ENCODE measurements at regions not wholly inside any gene's neighbourhood (a gene's known extent, or its start where the extent isn't known, plus 50 kb on each side); places are given as distances from the start of the nearest gene placed in this dataset.

- intact Hi-C loops (cut with micrococcal nuclease; ENCODE audit: unreplicated experiment) (no loop called here), in situ Hi-C loops (cut with HindIII; ENCODE audit: low pct_unique_long_range_greater_than_20kb, low sequenced_read_pairs) (no loop called here)
- no peak overlapping the region for H3K4me3 ChIP-seq (ENCODE audit: low read depth in 2 of 2, low read length in 2 of 2)
- peaks cover 5% of the 10 kb centered on the region; the same call in 1 of the 2 replicates for H3K4me1 ChIP-seq (ENCODE audit: control insufficient read depth, insufficient read depth, low read length)
- peaks cover 6% of the 10 kb centered on the region for H3K27me3 ChIP-seq (ENCODE audit: control insufficient read depth, insufficient read depth, low read length)
- TF ChIP-seq POLR2AphosphoS5 (IDR thresholded peaks at IDR 0.05; ENCODE audit: low read depth, low read length) (no peak), REST (IDR thresholded peaks at IDR 0.05; ENCODE audit: insufficient read depth in 1 of 2, low read depth in 2 of 2, low read length in 1 of 2) (no peak), TCF7L2 (IDR thresholded peaks at IDR 0.05; ENCODE audit: low read depth, low read length) (no peak), CTCF (IDR thresholded peaks at IDR 0.05) (no peak), SIN3A (IDR thresholded peaks at IDR 0.05; ENCODE audit: borderline replicate concordance, insufficient read depth, low read depth, low read length) (no peak)
- POLR2A ChIA-PET: no interaction called here
- DNase-seq (ENCODE audit: low read depth, low spot score): no peak
- H3K9me3 ChIP-seq (ENCODE audit: control insufficient read depth, insufficient read depth, low read depth, low read length): no peaks in the 10 kb centered on the region
- CTCF ChIA-PET: no interaction called here
- no peak overlapping the region for H3K27ac ChIP-seq (ENCODE audit: low read length)
- no peak for ATAC-seq
- H3K36me3 ChIP-seq (ENCODE audit: control insufficient read depth, insufficient read depth, low read length): no peaks in the 10 kb centered on the region
- no TSS peak for BruUV-seq (replicated peaks)
These were observed 131.4 kb upstream of the RUNX3 start for GRCh38 chr1:25061261-25061995.

- ChIA-PET POLR2A (no interaction called here), CTCF (no interaction called here)
- in situ Hi-C loops (cut with HindIII; ENCODE audit: low pct_unique_long_range_greater_than_20kb, low sequenced_read_pairs) (no loop called here), intact Hi-C loops (cut with micrococcal nuclease; ENCODE audit: unreplicated experiment) (no loop called here)
- DNase-seq (ENCODE audit: low read depth, low spot score) (no peak), ATAC-seq (no peak)
- Histone ChIP-seq H3K27me3 (ENCODE audit: control insufficient read depth, insufficient read depth, low read length) (peaks cover 6% of the 10 kb centered on the region), H3K36me3 (ENCODE audit: control insufficient read depth, insufficient read depth, low read length) (no peaks in the 10 kb centered on the region), H3K4me1 (ENCODE audit: control insufficient read depth, insufficient read depth, low read length) (no peaks in the 10 kb centered on the region), H3K27ac (ENCODE audit: low read length) (no peak overlapping the region), H3K4me3 (ENCODE audit: low read depth in 2 of 2, low read length in 2 of 2) (no peak overlapping the region), H3K9me3 (ENCODE audit: control insufficient read depth, insufficient read depth, low read depth, low read length) (no peaks in the 10 kb centered on the region)
- TF ChIP-seq CTCF (IDR thresholded peaks at IDR 0.05): no peak
- no peak for TF ChIP-seq SIN3A (IDR thresholded peaks at IDR 0.05; ENCODE audit: borderline replicate concordance, insufficient read depth, low read depth, low read length)
- TF ChIP-seq REST (IDR thresholded peaks at IDR 0.05; ENCODE audit: insufficient read depth in 1 of 2, low read depth in 2 of 2, low read length in 1 of 2): no peak
- TF ChIP-seq POLR2AphosphoS5 (IDR thresholded peaks at IDR 0.05; ENCODE audit: low read depth, low read length): no peak
- no peak for TF ChIP-seq TCF7L2 (IDR thresholded peaks at IDR 0.05; ENCODE audit: low read depth, low read length)
- BruUV-seq (replicated peaks): no TSS peak
These were observed 127.1 kb upstream of the RUNX3 start for GRCh38 chr1:25057188-25057587.
